OCI-LY7 (cell line): ENCODE measurements at regions not wholly inside any gene's neighbourhood (a gene's known extent, or its start where the extent isn't known, plus 50 kb on each side); places are given as distances from the start of the nearest gene placed in this dataset.

Experiments
- BruUV-seq: library from RNA; stranded (reverse); fragments of 400-500 nt; replicated peaks from 2 replicates; lab custom pipeline; 2021; lab: Mats Ljungman, UMichigan
- CTCF ChIA-PET: fragments of 300-600 bp; sonication (Branson Sonifier 250); formaldehyde crosslinking; loops from one replicate; lab custom pipeline; 2022; ENCODE audit warnings: antibody characterized with exemption; ENCODE audit not compliant: unreplicated experiment; lab: Charles Lee
- POLR2A ChIA-PET: fragments of 300-600 bp; sonication (Branson Sonifier 250); formaldehyde crosslinking; loops from one replicate; lab custom pipeline; 2022; ENCODE audit warnings: antibody characterized with exemption; lab: Charles Lee
- DNase-seq: peaks from one replicate; pipeline ENCODE4 v3.0.0-alpha.2; 2015; ENCODE audit warnings: low spot score
- H2AFZ ChIP-seq: fragments of 200-600 bp; sonication (generic), shearing (Covaris generic); 2 replicates; pipeline ENCODE4 v1.6.1; 2014; ENCODE audit warnings: mild to moderate bottlenecking, antibody characterized with exemption, low read length, moderate library complexity
- H3K27ac ChIP-seq: fragments of 200-600 bp; sonication (generic); 2 replicates; pipeline ENCODE4 v1.5.1; 2014; ENCODE audit warnings: mixed run types, low read depth, mild to moderate bottlenecking, moderate library complexity, low read length, inconsistent platforms; ENCODE audit not compliant: poor library complexity, severe bottlenecking
- H3K36me3 ChIP-seq: fragments of 200-600 bp; sonication (generic); 2 replicates; pipeline ENCODE4 v1.6.1; 2014; ENCODE audit warnings: mild to moderate bottlenecking, antibody characterized with exemption, low read length, moderate library complexity, mixed read lengths; ENCODE audit not compliant: insufficient read depth
- H3K4me1 ChIP-seq: fragments of 200-600 bp; sonication (generic); 2 replicates; pipeline ENCODE4 v1.5.1; 2014; ENCODE audit warnings: mild to moderate bottlenecking, low read length; ENCODE audit not compliant: insufficient read depth, poor library complexity, severe bottlenecking
- H3K4me2 ChIP-seq: fragments of 200-600 bp; sonication (generic); 2 replicates; pipeline ENCODE4 v1.6.1; 2014; ENCODE audit warnings: mild to moderate bottlenecking, low read length
- H3K4me3 ChIP-seq: fragments of 200-600 bp; sonication (generic); 2 replicates; pipeline ENCODE4 v1.5.1; 2014; ENCODE audit warnings: mild to moderate bottlenecking, low read depth, low read length; ENCODE audit not compliant: poor library complexity, severe bottlenecking
- H3K79me2 ChIP-seq: fragments of 200-600 bp; sonication (generic); 2 replicates; pipeline ENCODE4 v1.6.1; 2016; ENCODE audit warnings: low read depth, mild to moderate bottlenecking, low read length, moderate library complexity, mixed read lengths; ENCODE audit not compliant: insufficient read depth
- H3K9me2 ChIP-seq: fragments of 200-600 bp; sonication (generic); 2 replicates; pipeline ENCODE4 v1.6.1; 2016; ENCODE audit warnings: mild to moderate bottlenecking, low read length, mixed read lengths; ENCODE audit not compliant: insufficient read depth
- H3K9me3 ChIP-seq: fragments of 200-600 bp; sonication (generic); 2 replicates; pipeline ENCODE4 v1.6.1; 2014; ENCODE audit warnings: mild to moderate bottlenecking, mixed run types, low read length, mixed read lengths
- H4K20me1 ChIP-seq: fragments of 200-600 bp; sonication (generic); 2 replicates; pipeline ENCODE4 v1.6.1; 2014; ENCODE audit warnings: mild to moderate bottlenecking, antibody characterized with exemption, low read length, moderate library complexity, mixed read lengths; ENCODE audit not compliant: insufficient read depth
- EZH2phosphoT487 ChIP-seq: fragments of 200-600 bp; sonication (generic); IDR thresholded peaks from 2 replicates; pipeline ENCODE4 v1.6.1; 2018; ENCODE audit warnings: low read depth, borderline replicate concordance, mild to moderate bottlenecking, mixed run types, antibody characterized with exemption, low read length, moderate library complexity, mixed read lengths
- intact Hi-C: fragments of 100-400 bp; cut with micrococcal nuclease; formaldehyde crosslinking; loops from one replicate; pipeline ENCODE4 v1.10.0; 2022; ENCODE audit not compliant: unreplicated experiment
- TF ChIP-seq, protein P1 (sequence below): fragments of 200-600 bp; sonication (generic); conservative IDR thresholded peaks from 2 replicates; pipeline ENCODE4 v1.5.1; 2014; ENCODE audit warnings: mild to moderate bottlenecking, antibody characterized with exemption, low read length, moderate library complexity, mixed read lengths

DNA sequence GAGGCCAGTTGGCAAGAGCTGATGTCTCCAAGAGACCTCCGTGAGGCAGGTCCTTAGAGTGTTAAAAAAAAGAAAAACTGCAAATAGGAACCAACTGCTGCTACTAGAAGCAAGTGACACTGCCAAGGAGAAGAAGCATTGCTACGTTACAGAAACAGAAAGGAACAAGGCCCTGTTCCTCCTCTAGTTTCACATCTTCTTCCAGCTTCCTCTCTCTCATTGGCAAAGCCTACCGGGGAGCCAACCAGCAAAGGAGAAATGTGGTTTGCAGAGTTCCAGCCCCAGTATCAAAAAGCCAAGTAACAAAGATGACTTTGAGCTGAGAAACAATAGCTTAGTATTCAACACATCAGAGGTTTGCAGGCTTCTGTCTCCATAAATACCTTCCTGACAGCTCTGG is 145.9 kb downstream of the PRELID2 start:
- no peaks in the 10 kb centered on the region for H3K36me3 ChIP-seq
- H3K27ac ChIP-seq: no peak overlapping the region
- ChIA-PET CTCF (no interaction called here), POLR2A (no interaction called here)
- intact Hi-C loops: loop anchor here (10.0 kb wide), 1 partner anchor 366 kb away; no protein-coding TSS in a partner anchor
- TF ChIP-seq, protein P1, sequence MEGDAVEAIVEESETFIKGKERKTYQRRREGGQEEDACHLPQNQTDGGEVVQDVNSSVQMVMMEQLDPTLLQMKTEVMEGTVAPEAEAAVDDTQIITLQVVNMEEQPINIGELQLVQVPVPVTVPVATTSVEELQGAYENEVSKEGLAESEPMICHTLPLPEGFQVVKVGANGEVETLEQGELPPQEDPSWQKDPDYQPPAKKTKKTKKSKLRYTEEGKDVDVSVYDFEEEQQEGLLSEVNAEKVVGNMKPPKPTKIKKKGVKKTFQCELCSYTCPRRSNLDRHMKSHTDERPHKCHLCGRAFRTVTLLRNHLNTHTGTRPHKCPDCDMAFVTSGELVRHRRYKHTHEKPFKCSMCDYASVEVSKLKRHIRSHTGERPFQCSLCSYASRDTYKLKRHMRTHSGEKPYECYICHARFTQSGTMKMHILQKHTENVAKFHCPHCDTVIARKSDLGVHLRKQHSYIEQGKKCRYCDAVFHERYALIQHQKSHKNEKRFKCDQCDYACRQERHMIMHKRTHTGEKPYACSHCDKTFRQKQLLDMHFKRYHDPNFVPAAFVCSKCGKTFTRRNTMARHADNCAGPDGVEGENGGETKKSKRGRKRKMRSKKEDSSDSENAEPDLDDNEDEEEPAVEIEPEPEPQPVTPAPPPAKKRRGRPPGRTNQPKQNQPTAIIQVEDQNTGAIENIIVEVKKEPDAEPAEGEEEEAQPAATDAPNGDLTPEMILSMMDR: no peak
- no peak overlapping the region for H3K4me3 ChIP-seq
- BruUV-seq: no TSS peak
- H3K9me3 ChIP-seq: no peaks in the 10 kb centered on the region
- H3K4me1 ChIP-seq: no peaks in the 10 kb centered on the region
- H3K4me2 ChIP-seq: no peak overlapping the region
- no peak for DNase-seq
- H2AFZ ChIP-seq: no peak overlapping the region
- no peaks in the 10 kb centered on the region for H3K79me2 ChIP-seq
- H3K9me2 ChIP-seq: no peaks in the 10 kb centered on the region
- no peaks in the 10 kb centered on the region for H4K20me1 ChIP-seq

DNA sequence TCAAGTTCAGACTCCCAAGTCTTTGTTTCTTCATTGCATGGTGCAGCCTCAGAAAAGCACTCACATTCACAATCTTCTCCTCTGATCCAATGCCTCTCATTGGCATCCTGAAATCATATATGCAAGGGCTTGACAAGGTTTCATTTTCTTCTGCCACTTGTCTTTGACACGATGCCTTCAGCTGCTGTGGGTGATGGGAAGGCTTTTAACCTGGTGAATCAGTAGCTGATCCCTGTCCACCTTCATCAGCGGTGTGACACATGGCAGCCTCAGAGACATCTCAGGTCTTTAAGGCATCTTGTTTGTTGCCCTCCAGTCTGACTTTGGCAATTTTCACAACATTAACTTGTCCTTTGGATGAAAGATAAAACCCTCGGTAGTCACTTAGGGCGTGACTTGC is 147.2 kb downstream of the PRELID2 start:
- Histone ChIP-seq H3K27ac (no peak overlapping the region), H3K36me3 (no peaks in the 10 kb centered on the region), H2AFZ (no peak overlapping the region), H3K4me3 (no peak overlapping the region), H3K9me3 (no peaks in the 10 kb centered on the region), H3K4me2 (no peak overlapping the region), H3K4me1 (no peaks in the 10 kb centered on the region), H3K9me2 (no peaks in the 10 kb centered on the region), H4K20me1 (no peaks in the 10 kb centered on the region), H3K79me2 (no peaks in the 10 kb centered on the region)
- POLR2A ChIA-PET: no interaction called here
- TF ChIP-seq, protein P1: no peak
- no peak for TF ChIP-seq EZH2phosphoT487
- no peak for DNase-seq
- CTCF ChIA-PET: no interaction called here
- no TSS peak for BruUV-seq
- intact Hi-C loops: loop anchor here (10.0 kb wide), 1 partner anchor 367 kb away; no protein-coding TSS in a partner anchor

DNA sequence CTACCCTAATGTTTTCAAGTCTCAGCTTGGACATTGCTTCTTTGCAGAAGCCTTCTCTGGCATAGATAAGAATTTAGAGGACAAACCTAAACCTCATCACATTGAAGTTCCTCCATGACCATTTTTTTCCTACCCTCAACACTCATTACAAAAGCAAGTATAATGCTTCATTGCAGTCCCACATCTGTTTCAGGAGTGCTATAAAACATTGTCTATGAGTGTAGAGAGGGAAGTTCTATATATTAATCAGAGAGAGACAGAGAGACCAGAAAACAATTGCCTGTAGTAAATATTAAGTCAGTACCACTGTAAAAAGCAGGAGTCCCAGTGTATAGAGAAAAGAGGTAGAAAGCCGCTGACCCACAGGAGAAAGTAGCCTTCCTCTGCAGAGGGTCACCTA is 149.7 kb downstream of the PRELID2 start:
- no peaks in the 10 kb centered on the region for H3K9me3 ChIP-seq
- no peak for TF ChIP-seq EZH2phosphoT487
- TF ChIP-seq, protein P1: no peak
- no peaks in the 10 kb centered on the region for H3K36me3 ChIP-seq
- H3K27ac ChIP-seq: no peak overlapping the region
- DNase-seq: no peak
- ChIA-PET POLR2A (interaction anchor here (1.8 kb wide), 1 partner anchor 10 kb away, joined by 4 read pairs; no protein-coding TSS in a partner anchor), CTCF (no interaction called here)
- H4K20me1 ChIP-seq: no peaks in the 10 kb centered on the region
- H3K9me2 ChIP-seq: no peaks in the 10 kb centered on the region
- no peaks in the 10 kb centered on the region for H3K4me1 ChIP-seq
- H3K4me2 ChIP-seq: no peak overlapping the region
- no peak overlapping the region for H2AFZ ChIP-seq
- BruUV-seq: no TSS peak
- H3K79me2 ChIP-seq: no peaks in the 10 kb centered on the region
- no peak overlapping the region for H3K4me3 ChIP-seq
- intact Hi-C loops: loop anchor here (10.0 kb wide), 1 partner anchor 369 kb away; no protein-coding TSS in a partner anchor
